Stimulated activated CD4-positive, alpha-beta T cell treated with anti-CD3 and anti-CD28 coated beads, Interleukin-15, amount 100 ng/mL, for 48 hours (primary cell): ENCODE measurements at regions not wholly inside any gene's neighbourhood (a gene's known extent, or its start where the extent isn't known, plus 50 kb on each side); places are given as distances from the start of the nearest gene placed in this dataset.
"Not testable (repeated sequence)": the region's sequence is repeated elsewhere in the genome, so short reads cannot be mapped to it uniquely, and the experiment has no call there.

Experiments used
- DNase-seq, 2 donors: peaks; one replicate each; pipeline ENCODE4 v3.0.0-alpha.2; 2020; ENCODE audit warnings: low read depth in 2 of 2

DNA sequence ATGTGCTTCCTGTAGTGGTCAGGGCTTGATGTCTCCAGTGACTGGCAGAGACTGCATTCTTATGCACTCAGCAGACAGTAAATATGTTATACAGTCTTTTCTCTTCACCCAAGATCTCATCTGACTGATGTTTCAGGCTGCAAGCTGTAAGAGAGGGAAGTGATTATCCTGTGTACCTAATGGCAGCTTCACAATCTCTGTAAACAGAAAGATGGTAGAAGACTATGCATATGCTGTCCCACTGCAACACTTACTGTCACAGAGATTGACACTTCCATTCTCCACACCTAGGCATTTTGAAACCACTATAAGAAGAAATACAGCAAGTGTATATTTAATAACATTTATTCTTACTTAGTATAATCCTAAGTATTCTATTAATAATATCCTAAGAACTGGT, 97.6 kb upstream of the ANXA1 start:
- DNase-seq: no peak

DNA sequence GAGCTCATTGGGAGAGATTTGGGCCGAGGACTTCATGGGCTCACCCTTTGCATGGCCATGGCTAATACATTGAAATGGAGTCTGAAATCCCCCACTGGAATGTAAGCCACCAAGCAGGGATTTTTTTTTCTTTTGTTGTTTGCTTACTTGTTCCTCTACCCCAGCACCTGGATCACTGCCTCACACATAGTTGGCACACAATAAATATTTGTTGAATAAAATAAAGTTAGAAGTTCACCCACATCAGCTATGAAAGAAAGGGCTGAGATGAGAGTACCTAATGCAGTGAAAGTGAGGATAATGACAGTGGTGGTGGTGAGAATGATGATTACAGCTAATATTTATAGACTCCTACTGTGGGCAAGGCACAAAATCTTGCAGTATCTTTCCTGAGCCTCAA, 98.1 kb upstream of the ANXA1 start:
- DNase-seq: no peak

DNA sequence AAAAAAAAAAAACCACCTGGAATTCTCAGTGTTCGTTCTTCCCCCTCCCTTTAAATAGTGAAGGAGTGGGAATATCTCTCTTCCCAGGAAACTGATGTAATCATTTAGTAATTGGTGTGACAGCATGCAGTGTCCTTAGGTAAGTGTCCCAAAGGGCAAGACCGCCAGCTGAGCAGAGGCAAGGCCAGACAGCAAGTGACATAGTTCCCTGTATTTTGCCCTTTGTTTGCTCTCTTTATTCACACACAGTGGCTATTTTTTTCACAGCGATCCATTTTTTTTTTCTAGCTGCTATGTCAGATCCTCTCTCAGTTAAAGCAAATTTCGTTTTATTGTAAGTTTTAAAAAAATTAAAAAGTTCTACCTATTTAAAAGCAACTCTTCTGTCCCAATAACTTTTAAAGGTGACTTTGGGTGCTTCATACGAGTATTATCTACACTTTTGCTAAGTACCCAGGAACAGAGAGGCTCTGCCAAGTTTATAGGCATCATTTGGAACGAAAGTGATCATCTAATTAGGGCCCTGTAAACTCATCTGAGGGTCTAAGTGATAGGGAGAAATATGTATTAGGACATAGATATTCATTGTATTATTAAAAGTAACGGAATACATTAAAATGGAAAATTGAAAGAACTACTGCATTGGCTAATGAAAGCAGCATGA, 98.2 kb upstream of the ALDH1A1 start:
- DNase-seq: no peak

DNA sequence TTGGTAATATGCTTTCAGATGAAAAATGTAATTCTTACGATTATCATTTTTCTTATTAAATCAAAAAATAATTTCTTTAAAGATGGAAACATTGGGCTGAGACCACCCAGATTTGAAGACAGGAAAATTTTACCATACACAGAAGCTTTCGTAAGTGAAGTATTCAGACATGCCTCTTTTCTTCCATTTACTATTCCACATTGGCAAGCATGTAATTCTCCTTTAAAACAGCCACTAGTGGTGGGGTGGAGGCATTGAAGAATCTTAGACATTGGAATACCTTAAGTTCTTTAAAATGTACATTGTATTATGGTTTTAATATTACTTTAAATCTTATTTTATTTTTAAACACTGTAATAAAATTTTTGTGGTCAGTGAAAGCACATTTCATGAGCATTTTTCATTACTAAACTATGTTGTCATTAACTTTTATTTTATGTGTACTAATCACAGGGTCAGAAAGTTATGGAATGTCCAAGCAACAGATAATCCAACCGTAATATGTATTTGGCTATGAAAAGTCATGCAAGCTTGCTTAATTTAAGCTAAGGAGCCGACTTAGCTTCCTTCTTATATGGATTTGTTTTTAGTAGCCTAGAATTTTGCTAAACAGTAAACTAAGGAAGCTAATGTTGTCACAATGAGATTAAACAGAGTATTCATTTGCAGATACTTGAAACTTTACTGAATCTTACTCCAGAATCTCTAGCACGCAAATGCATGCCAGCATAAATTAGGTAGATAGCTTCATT, 97.4 kb upstream of the ALDH1A1 start:
- DNase-seq: no peak

DNA sequence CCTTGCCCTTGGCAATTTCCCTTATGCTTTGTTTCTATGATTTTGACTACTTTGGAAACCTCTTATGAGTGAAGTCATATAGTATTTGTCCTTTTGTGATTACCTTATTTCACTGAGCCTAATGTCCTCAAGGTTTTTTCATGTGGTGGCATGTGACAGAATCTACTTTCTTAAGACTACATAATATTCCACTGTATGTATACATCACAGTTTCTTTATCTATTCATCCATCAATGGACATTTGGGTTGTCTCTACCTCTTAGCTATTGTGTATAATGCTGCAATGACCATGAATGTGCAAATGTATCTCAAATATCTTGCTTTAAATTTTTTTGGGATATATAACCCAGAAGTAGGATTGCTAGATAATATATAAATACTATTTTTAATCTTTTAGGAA, 96.4 kb upstream of the ALDH1A1 start:
- no peak for DNase-seq

DNA sequence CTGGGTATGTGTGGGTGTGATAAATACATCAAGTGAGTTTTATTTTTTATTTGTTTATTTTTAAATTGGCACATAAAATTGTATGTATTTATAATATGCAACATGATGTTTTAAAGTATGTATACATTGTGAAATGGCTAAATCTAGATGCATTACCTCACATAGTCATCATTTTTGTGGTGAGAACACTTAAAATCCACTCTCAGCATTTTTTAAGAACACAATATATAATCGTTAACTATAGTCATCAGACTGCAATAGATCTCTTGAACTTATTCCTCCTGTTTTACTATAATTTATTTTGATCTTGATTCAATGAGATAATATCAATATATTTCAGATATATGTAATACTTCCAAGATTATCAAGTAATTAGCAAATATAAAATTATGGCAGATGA, 93.9 kb upstream of the ALDH1A1 start:
- no peak for DNase-seq

DNA sequence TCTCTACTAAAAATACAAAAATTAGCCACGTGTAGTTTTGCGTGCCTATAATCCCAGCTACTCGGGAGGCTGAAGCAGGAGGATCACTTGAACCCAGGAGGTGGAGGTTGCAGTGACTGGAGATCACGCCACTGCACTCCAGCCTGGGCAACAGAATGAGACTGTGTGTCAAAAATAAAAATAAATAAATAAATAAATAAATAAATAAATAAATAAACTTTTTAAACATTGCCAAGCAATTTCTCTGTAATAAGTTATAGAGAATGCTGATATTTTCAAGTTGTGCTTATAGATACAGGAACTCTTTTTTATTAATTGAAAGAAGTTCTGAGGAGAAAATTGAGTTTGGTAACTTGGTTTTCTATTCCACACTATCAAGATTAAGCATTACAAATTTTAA, 91.9 kb upstream of the ALDH1A1 start:
- DNase-seq: not testable (repeated sequence)

DNA sequence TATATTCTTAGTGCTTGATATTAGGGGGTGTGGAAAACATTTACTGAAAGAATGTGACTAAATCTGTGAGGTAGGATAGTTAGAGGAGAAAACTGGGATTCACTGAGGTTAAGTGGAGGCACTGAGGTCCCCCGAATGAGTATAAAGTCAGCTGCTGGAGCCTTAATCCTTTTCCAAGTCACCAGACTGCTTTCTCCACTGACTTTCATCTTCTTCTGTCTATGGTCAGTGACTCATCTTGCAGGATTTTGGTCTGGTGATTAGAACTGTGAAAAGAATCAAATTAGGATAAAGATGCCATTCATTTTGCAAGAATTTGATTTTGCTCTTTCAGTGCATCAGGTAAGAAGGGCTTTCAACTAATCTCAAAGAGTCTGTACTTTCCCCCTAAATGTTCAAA, 89.3 kb upstream of the ALDH1A1 start:
- no peak for DNase-seq

DNA sequence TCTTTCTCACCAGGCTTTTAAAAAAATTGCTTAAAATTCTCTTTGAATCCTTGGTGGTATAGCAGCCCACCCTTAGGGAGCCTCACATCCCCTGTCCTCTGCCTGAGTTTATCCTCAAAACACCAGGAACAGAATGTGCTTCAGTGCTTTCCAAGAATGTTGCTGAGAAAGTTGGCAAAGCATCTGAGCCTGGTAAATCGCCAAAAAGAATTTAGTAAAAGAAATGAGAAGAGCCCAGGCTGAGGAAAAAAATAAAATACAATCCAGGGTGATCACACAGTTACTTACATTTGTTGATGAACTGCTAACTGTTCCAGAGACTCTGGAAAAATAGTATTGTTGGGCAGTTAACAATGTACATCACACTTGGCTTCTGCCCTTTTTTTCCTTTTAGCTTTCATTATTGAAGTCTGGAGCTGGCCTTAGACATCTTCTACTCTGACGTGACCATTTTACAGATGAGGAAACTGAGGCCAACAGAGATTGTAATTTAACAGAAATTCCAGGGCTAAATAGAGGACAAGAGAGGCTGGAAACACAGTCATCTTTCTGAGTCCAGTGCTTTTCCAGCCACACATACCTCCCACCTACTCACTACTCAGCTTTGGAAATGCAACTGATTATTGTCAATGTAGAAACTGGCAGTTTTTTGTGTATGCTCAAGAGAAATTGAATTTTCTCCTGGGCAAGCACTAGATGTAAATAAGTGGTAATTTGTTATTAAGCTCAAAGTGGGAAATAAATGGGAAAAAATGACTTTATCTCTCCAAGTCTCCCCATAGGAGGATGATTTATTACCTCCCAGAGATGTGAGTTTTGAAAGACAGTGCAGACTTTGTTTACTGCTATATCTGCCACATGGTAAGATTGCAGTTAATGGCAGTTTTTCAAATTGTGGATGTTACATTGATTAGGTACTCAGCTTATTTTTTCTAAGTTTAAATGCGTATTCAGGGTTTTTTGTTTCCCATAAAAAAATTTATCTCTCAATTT, 86.7 kb upstream of the ALDH1A1 start:
- DNase-seq: no peak

DNA sequence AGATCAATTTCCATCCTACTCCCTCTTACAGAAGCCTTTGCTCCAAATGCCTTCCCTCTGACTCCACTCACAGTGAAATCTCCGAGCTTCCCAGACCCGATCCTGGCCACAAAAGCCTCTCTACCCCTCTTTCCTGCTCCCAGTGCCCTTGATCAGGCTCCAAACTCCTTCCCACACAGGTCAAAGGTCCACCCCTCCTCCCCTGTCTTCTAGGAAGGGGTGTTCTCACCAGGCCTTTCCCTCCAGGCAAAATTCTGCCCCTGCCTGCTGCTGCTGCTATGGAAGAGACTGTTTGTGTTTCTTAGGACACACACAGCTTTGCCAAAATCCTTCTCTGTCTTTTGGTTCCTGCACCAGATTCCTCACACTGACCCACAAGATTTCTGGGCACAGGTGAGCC, 85.8 kb upstream of the ALDH1A1 start:
- no peak for DNase-seq

DNA sequence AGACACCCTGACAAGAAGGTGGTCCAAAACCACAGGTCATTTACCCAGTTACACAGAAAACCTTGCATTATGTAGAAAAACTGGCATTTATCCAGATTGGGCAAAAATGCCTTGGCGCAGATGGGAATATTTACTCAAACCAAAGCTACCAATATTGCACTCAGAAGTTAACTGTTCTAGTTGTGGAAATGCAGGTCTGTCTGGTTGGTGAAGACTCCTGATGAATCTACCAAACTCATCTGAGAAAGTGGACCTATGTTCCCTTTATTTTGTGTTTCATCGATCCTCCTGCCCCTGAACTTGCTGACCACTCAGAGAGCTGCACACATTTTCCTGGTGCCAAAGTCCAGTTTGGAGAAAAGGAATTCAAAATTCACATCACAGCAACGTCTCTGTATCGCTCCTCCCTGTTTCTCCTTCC, 85.2 kb upstream of the ALDH1A1 start:
- DNase-seq: no peak

DNA sequence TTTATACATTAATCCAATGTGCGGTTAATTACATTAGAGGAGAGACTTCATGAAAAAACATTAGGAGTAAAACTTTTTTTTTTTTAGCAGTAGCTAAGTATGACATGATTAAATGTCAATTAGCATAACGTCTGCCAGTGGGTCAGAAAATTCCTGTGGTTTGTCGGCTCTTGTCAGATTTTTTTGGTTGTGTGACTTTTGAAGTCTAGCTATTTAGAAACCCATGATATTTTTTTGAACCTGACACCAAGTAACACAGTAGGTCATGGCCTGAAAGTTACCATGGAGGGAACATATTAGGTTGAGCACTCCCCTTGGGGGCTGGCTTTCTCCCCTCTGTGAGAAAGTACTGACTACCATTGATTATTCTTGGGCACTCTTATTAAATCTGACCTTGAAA, 84.8 kb upstream of the ALDH1A1 start:
- no peak for DNase-seq

DNA sequence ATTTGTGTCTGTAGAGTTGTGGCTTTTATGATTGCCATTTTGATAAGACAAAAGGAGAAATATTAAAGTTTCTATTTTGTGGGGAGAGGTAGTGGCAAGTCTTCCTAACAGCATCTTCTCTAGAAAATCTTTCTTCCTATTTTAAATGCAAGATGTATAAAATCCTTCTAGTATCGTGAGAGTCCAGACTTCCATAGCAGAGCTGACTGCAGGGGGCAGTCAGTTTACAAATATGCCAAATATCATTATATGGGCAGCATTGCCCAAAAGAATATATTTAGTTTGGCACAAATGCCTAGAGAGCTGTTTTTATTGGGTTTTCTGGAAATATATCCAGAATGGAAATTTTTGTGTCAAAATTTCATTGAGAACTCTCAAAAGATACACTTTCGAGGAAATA, 82.1 kb upstream of the ALDH1A1 start:
- DNase-seq: no peak

DNA sequence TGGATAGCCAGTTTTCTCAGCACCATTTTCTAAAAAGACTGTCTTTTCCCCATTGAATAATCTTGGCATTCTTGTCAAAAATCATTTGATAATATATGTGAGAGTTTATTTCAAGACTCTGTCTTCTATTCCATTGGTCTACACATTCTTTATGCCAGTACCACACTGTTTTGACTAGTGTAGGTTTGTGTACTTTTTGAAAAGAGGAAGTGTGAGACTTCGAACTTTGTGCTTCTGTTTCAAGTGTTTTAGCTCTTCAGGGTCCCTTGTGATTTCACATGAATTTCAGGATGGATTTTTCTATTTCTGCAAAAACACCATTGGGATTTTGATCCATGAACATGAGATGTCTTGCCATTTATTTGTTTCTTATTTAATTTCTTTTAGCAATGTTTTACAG, 78.5 kb upstream of the ALDH1A1 start:
- DNase-seq: no peak

DNA sequence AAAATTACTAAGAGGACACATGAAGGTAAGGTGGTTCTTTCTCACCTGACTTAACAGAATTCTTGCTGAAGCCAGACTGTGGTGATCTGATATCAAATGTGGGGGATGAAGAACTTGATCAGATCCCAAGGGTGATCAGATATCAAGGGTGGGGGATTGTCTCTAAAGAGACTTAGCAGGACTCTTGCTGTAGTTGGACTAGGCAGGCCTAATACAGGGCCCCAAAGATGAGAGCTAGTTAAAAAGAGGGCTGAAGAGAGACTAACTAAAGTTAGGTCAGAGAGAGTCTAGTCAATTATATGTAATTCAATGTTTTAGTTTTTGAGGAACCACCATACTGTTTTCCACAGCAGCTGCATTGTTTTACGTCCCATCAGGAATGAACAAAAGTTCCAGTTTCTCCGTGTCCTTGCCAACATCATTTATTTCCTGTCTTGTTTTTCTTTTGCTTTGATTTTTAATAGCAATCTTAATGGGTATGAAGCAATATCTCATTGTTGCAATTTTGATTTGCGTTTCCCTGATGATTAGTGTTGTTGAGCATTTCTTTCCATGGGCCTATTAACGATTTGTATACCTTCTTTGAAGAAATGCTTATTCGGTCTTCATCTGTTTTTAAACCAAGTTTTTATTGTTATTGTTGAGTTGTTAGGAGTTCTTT, 77.6 kb upstream of the ALDH1A1 start:
- no peak for DNase-seq

DNA sequence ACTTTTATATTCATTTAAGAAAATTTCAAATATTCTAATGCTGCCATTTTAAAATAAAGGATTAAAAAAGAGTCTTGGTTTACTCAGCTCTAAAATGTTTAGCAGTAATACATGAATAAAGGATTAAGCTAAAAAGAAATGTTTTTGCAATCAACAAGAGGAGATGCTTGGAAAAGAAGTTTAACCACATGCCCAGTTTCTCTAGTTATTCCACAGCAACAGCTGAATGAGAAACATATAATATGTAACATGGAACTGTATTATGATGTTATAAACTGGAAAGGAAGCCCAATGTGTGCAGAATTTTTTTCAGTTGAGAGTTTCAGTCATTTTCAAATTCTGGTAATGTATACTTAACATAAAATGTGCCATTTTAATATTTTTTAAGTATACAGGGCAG, 76.5 kb upstream of the ALDH1A1 start:
- no peak for DNase-seq

DNA sequence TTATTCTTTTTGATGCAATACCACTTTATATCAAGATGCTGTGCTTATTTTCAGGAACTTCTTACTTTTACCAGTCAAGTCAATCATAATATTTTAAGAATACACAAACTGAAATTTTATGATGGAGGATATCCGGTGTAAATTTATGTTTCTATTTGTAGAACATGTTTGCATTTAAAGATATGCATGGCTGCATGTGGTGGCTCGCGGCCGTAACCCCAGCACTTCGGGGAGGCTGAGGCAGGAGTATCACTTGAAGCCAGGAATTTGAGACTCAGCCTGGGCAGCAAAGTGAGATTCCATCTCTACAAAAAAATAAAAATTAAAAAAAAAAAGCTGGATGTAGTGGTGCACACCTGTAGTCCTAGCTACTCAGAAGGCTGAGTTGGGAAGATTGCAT, 73.5 kb upstream of the ALDH1A1 start:
- DNase-seq: no peak

DNA sequence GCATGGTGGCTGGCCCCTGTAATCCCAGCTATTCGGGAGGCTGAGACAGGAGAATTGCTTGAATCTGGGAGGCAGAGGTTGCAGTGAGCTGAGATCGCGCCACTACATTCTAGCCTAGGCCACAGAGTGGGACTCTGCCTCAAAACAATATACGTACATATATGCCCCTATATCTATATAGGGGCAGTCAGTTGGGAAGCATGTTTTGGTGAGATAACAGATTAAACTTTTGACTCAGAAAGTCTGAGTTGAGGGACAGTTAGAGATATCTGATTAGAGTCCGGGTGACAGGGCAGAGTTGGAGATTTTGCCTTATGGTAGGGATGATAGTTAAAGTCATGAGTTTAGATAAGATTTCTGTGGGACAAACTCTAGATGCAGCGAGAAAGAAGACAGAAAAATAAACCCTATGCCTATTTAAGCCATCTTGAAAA, 71.8 kb upstream of the ALDH1A1 start:
- DNase-seq: no peak

DNA sequence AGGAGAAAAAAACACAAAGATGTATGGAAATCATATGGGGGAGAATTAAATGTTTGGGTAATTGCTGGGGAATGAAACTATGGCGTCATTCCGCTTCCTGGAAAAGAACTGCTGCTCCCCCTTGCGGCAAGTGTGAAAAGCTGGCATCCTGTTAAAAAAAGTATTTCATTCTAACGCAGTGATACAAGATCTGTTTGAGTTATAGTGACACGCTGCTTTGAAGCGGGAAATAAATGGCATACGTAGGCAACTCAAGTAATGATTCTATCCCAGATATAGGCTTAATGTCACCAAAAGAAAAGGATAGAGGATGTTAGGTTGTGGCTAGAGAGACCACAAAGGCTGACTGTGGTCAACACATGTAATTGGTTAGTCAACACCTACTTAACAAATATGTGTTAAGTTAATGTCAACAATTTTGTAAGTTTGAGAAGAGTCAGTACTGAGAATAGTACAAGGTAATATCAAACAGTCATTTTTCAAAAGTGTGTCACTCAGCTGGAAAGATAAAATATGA, 70.2 kb upstream of the ALDH1A1 start:
- peak; percentile 5 to 17 for DNase-seq

DNA sequence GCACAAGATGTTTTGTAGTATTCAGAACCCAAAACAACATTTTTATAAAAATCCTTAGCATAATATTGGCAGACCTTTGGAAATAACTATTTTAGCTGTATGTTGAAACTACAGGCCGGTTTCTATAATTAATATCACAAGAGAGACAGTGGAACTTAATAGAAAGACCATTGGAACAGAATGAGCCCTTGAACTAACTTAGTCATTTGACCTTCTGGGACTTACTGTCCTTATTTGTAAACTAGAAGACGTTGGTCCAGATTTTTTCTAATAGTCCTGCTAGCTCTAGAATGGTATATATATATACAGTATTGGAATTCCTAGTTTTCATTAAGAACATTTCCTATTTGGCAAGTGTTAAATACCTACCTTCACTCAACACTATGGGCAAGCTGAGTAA, 69.5 kb upstream of the ALDH1A1 start:
- DNase-seq: no peak

DNA sequence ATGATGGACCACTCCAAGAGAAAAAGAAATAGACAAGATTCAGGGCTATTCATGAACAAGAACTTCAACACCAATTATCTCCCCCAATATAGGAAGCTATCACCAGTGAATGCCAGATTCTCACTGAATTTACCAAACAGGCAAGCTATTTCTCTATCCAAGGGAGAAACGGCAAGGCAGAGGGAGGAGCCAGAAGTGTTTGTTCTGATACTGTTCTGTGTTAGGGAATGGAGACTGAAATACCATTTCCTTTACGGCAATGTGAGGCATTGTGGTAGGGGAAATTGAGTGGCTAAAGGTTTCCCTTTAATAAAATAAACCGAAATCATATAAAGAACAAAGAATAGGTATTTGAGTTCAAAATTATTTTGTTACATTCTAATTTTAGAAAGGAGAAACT, 68.0 kb upstream of the ALDH1A1 start:
- DNase-seq: no peak

DNA sequence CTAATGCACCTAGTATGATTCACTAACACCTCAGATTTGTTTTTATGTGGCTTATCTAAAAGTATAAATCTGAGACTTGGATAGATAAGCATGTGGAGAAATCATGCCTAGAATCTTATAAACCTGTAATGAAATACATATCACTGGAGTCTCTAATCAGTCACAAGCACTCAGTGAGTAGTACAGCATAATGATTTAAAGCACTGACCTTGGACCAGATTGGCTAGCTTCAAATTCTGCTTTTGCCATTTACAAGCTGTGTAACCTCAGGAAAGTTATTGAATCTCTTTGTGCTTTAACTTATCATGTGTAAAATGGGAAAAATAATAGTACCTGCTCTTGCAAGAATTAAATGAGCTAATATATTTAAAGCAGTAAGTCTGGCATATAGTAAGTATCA, 61.2 kb upstream of the ALDH1A1 start:
- DNase-seq: no peak
